ENCODE measurements at regions not wholly inside any gene's neighbourhood (a gene's known extent, or its start where the extent isn't known, plus 50 kb on each side); places are given as distances from the start of the nearest gene placed in this dataset.

DNA sequence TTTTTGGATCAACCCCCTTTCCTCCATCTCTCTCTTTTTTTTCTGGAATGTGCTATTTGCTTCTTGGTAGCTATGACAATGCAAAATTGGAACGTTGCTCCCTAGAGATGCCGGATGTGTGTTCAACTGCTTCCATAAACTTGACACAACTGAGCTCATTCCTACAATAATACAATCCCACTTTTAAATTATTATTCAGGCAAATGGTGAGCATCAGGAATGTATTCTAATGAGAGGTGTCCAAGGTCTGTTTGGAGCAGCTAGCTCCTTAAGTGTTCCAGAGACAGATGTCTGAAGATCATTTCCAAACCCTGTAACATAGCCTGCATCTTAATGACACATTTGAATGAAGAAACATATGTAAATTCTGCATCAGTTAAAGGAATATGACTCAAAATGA is 518.4 kb downstream of the TAF11L14 start:
- Histone ChIP-seq H3K9ac (ENCODE audit: low read depth, low read length) (no peak overlapping the region), H2BK20ac (ENCODE audit: low read depth, low read length) (no peak overlapping the region), H3K4ac (ENCODE audit: low read depth, low read length) (no peak overlapping the region), H4K5ac (ENCODE audit: low read depth, low read length) (no peak overlapping the region), H2AK5ac (ENCODE audit: low read depth, low read length) (no peak overlapping the region), H4K20me1 (ENCODE audit: insufficient read depth, low read length) (no peaks in the 10 kb centered on the region), H3K9me3 (ENCODE audit: control insufficient read depth, insufficient read depth, low read length) (peaks cover 2% of the 10 kb centered on the region; the same call in 1 of the 2 replicates), H3K79me1 (ENCODE audit: low read depth in 1 of 2, low read length in 2 of 2) (no peaks in the 10 kb centered on the region), H3K18ac (ENCODE audit: low read depth, low read length) (no peak overlapping the region), H4K91ac (ENCODE audit: insufficient read depth, low read depth, low read length) (no peak overlapping the region), H3K4me2 (ENCODE audit: low read depth, low read length) (no peak overlapping the region), H3K36me3 (ENCODE audit: control insufficient read depth, insufficient read depth, low read length) (no peaks in the 10 kb centered on the region), H2BK120ac (ENCODE audit: low read depth, low read length) (no peak overlapping the region), H3K4me3 (ENCODE audit: insufficient read depth, low read depth, low read length) (no peak overlapping the region), H3K14ac (replicated peaks; ENCODE audit: low read depth, low read length) (no peak overlapping the region), H2AFZ (replicated peaks; ENCODE audit: low read length, poor library complexity) (no peak overlapping the region), H2BK5ac (ENCODE audit: low read depth, low read length, poor library complexity, severe bottlenecking) (no peak overlapping the region), H2AK9ac (replicated peaks; ENCODE audit: low read depth, low read length, poor library complexity) (no peak overlapping the region), H4K8ac (ENCODE audit: low read depth in 2 of 2, low read length in 2 of 2) (no peak overlapping the region), H2BK15ac (ENCODE audit: low read depth, low read length) (no peak overlapping the region), H3K9me1 (ENCODE audit: insufficient read depth, low read length) (no peaks in the 10 kb centered on the region), H3K27me3 (ENCODE audit: control insufficient read depth, insufficient read depth, low read length) (no peaks in the 10 kb centered on the region), H3K27ac (ENCODE audit: insufficient read depth, low read length) (no peak overlapping the region), H3K56ac (ENCODE audit: extremely low read depth, insufficient read depth, low read length) (no peak overlapping the region), H3K4me1 (ENCODE audit: control insufficient read depth, insufficient read depth, low read length) (no peaks in the 10 kb centered on the region), H3K23ac (ENCODE audit: low read depth, low read length) (no peak overlapping the region)
- ATAC-seq (ENCODE audit: low read depth), result no peak
- POLR2A ChIA-PET (ENCODE audit: unreplicated experiment), result no interaction called here
- BruUV-seq (replicated peaks), result no TSS peak
- DNase-seq, result no peak
- no CpG with 5 or more reads among the region's 2 CpGs for WGBS, 2 experiments (ENCODE audit: extremely low coverage in 2 of 2, insufficient read length in 1 of 2)
- intact Hi-C loops (cut with micrococcal nuclease), result no loop called here
- CTCF ChIA-PET, result no interaction called here
- dilution Hi-C loops (cut with HindIII; ENCODE audit: low sequenced_read_pairs, unreplicated experiment), result no loop called here
- in situ Hi-C loops (cut with MboI; ENCODE audit: low sequenced_read_pairs), result no loop called here
- TF ChIP-seq RFX5 (IDR thresholded peaks at IDR 0.05; ENCODE audit: low read depth, low read length), result no peak
- TF ChIP-seq POLR2A (IDR thresholded peaks at IDR 0.05; ENCODE audit: low read depth, low read length), result no peak
- TF ChIP-seq RCOR1 (IDR thresholded peaks at IDR 0.05; ENCODE audit: insufficient replicate concordance, low read length), result no peak
- TF ChIP-seq MAZ (IDR thresholded peaks at IDR 0.05; ENCODE audit: borderline replicate concordance, low read depth, low read length), result no peak
- TF ChIP-seq, protein P1, sequence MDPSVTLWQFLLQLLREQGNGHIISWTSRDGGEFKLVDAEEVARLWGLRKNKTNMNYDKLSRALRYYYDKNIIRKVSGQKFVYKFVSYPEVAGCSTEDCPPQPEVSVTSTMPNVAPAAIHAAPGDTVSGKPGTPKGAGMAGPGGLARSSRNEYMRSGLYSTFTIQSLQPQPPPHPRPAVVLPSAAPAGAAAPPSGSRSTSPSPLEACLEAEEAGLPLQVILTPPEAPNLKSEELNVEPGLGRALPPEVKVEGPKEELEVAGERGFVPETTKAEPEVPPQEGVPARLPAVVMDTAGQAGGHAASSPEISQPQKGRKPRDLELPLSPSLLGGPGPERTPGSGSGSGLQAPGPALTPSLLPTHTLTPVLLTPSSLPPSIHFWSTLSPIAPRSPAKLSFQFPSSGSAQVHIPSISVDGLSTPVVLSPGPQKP (IDR thresholded peaks at IDR 0.05; ENCODE audit: borderline replicate concordance, low read depth, low read length), result no peak
- TF ChIP-seq CHD1 (IDR thresholded peaks at IDR 0.05; ENCODE audit: low read depth, low read length), result no peak
- TF ChIP-seq, protein P2, sequence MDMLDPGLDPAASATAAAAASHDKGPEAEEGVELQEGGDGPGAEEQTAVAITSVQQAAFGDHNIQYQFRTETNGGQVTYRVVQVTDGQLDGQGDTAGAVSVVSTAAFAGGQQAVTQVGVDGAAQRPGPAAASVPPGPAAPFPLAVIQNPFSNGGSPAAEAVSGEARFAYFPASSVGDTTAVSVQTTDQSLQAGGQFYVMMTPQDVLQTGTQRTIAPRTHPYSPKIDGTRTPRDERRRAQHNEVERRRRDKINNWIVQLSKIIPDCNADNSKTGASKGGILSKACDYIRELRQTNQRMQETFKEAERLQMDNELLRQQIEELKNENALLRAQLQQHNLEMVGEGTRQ (IDR thresholded peaks at IDR 0.05; ENCODE audit: low read depth, low read length), result no peak
- no peak for TF ChIP-seq MAFK (IDR thresholded peaks at IDR 0.05; ENCODE audit: low read depth, low read length)
- TF ChIP-seq NFE2L2 (IDR thresholded peaks at IDR 0.05; ENCODE audit: low read depth, low read length), result no peak
- no peak for TF ChIP-seq CEBPB (IDR thresholded peaks at IDR 0.05; ENCODE audit: low read depth, low read length)
- no peak for TF ChIP-seq MXI1 (IDR thresholded peaks at IDR 0.05; ENCODE audit: borderline replicate concordance, low read depth, low read length)
- TF ChIP-seq, protein P3, sequence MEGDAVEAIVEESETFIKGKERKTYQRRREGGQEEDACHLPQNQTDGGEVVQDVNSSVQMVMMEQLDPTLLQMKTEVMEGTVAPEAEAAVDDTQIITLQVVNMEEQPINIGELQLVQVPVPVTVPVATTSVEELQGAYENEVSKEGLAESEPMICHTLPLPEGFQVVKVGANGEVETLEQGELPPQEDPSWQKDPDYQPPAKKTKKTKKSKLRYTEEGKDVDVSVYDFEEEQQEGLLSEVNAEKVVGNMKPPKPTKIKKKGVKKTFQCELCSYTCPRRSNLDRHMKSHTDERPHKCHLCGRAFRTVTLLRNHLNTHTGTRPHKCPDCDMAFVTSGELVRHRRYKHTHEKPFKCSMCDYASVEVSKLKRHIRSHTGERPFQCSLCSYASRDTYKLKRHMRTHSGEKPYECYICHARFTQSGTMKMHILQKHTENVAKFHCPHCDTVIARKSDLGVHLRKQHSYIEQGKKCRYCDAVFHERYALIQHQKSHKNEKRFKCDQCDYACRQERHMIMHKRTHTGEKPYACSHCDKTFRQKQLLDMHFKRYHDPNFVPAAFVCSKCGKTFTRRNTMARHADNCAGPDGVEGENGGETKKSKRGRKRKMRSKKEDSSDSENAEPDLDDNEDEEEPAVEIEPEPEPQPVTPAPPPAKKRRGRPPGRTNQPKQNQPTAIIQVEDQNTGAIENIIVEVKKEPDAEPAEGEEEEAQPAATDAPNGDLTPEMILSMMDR (conservative IDR thresholded peaks at IDR 0.05; ENCODE audit: low read depth, low read length), result no peak
- TF ChIP-seq FOS (IDR thresholded peaks at IDR 0.05; ENCODE audit: low read depth, low read length), result no peak
- TF ChIP-seq BHLHE40 (IDR thresholded peaks at IDR 0.05; ENCODE audit: low read depth, low read length), result no peak
- TF ChIP-seq SMC3 (IDR thresholded peaks at IDR 0.05; ENCODE audit: low read depth, low read length), result no peak
- TF ChIP-seq RAD21 (IDR thresholded peaks at IDR 0.05; ENCODE audit: low read length), result no peak

All from IMR-90 (cell line).